MM.1S (cell line): ENCODE measurements at regions not wholly inside any gene's neighbourhood (a gene's known extent, or its start where the extent isn't known, plus 50 kb on each side); places are given as distances from the start of the nearest gene placed in this dataset.

ENCODE experiments used
- DNase-seq: peaks from one replicate; pipeline ENCODE4 v3.0.0-alpha.2; 2015
- H2AFZ ChIP-seq: fragments of 300-600 bp; sonication (generic); 2 replicates; pipeline ENCODE4 v1.6.0; 2016; ENCODE audit warnings: antibody characterized with exemption, low read length
- H3F3A ChIP-seq: fragments of 300-600 bp; sonication (generic); 2 replicates; pipeline ENCODE4 v1.6.1; 2016; ENCODE audit warnings: mild to moderate bottlenecking, antibody characterized with exemption, low read length, moderate library complexity, mixed read lengths; ENCODE audit not compliant: insufficient read depth
- H3K27ac ChIP-seq: fragments of 300-600 bp; sonication (generic); 2 replicates; pipeline ENCODE4 v1.5.1; 2016; ENCODE audit warnings: mild to moderate bottlenecking, low read length
- H3K27me3 ChIP-seq: fragments of 300-600 bp; sonication (generic); replicated peaks from 2 replicates; pipeline ENCODE4 v1.6.0; 2016; ENCODE audit warnings: low read length; ENCODE audit not compliant: insufficient read depth
- H3K36me3 ChIP-seq: fragments of 300-600 bp; sonication (generic); replicated peaks from 2 replicates; pipeline ENCODE4 v1.6.1; 2016; ENCODE audit warnings: mild to moderate bottlenecking, low read length, mixed read lengths; ENCODE audit not compliant: insufficient read depth
- H3K4me1 ChIP-seq: fragments of 300-600 bp; sonication (generic); 2 replicates; pipeline ENCODE4 v1.6.1; 2016; ENCODE audit warnings: low read length, mixed read lengths
- H3K4me2 ChIP-seq: fragments of 300-600 bp; sonication (generic); 2 replicates; pipeline ENCODE4 v1.6.0; 2016; ENCODE audit warnings: low read depth, low read length
- H3K4me3 ChIP-seq: fragments of 300-600 bp; sonication (generic); 2 replicates; pipeline ENCODE4 v1.5.1; 2016; ENCODE audit warnings: low read length, mixed read lengths
- H3K79me2 ChIP-seq: fragments of 300-600 bp; sonication (generic); 2 replicates; pipeline ENCODE4 v1.6.1; 2016; ENCODE audit warnings: mixed run types, low read length, mixed read lengths
- H3K9ac ChIP-seq: fragments of 300-600 bp; sonication (generic); 2 replicates; pipeline ENCODE4 v1.6.1; 2016; ENCODE audit warnings: low read length, mixed read lengths
- H3K9me2 ChIP-seq: fragments of 300-600 bp; sonication (generic); replicated peaks from 2 replicates; pipeline ENCODE4 v1.6.1; 2016; ENCODE audit warnings: mild to moderate bottlenecking, low read length, mixed read lengths; ENCODE audit not compliant: insufficient read depth
- H3K9me3 ChIP-seq: fragments of 300-600 bp; sonication (generic); replicated peaks from 2 replicates; pipeline ENCODE4 v1.6.1; 2016; ENCODE audit warnings: mild to moderate bottlenecking, low read length, mixed read lengths; ENCODE audit not compliant: insufficient read depth
- H4K20me1 ChIP-seq: fragments of 300-600 bp; sonication (generic); 2 replicates; pipeline ENCODE4 v1.6.1; 2016; ENCODE audit warnings: mild to moderate bottlenecking, low read length, moderate library complexity, mixed read lengths; ENCODE audit not compliant: insufficient read depth
- EZH2 ChIP-seq: fragments of 300-600 bp; sonication (generic); optimal IDR thresholded peaks from 2 replicates; pipeline ENCODE3; 2017; ENCODE audit warnings: low read depth, mild to moderate bottlenecking, antibody characterized with exemption, low read length, mixed read lengths
- EZH2phosphoT487 ChIP-seq: fragments of 300-600 bp; sonication (generic); IDR thresholded peaks from 2 replicates; pipeline ENCODE4 v1.6.1; 2018; ENCODE audit warnings: antibody characterized with exemption, low read length
- TF ChIP-seq, protein P1 (sequence below): fragments of 300-600 bp; sonication (generic); IDR thresholded peaks from 2 replicates; pipeline ENCODE4 v1.5.1; 2016; ENCODE audit warnings: antibody characterized with exemption, low read length, mixed read lengths

DNA sequence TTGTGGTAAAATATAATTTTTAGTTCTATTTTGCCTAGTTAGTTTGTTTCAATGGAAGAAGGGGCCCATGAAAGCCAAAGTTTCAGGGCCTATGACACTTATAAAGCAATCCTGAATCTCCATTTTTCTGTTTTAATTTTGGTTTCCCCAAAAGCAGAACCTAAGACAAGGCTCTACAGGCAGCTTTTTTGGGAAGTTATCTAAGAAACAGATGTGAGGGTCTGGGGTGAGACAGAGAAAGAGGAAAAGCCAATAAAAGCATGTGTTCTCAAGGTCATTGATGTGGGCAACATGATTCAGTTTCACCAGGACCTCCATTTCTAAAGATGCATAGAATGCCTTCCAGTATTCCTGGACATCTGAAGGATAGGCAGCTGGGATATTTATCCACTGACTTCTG is 598.5 kb downstream of the PDCD6IP start:
- H2AFZ ChIP-seq = no peak overlapping the region
- no peaks in the 10 kb centered on the region for H3K79me2 ChIP-seq
- no peaks in the 10 kb centered on the region for H4K20me1 ChIP-seq
- H3K27me3 ChIP-seq = no peaks in the 10 kb centered on the region
- H3K36me3 ChIP-seq = no peaks in the 10 kb centered on the region
- no peaks in the 10 kb centered on the region for H3K9me3 ChIP-seq
- no peaks in the 10 kb centered on the region for H3K9me2 ChIP-seq
- no peaks in the 10 kb centered on the region for H3K4me1 ChIP-seq
- H3K4me3 ChIP-seq = no peak overlapping the region
- no peak overlapping the region for H3K27ac ChIP-seq
- H3K4me2 ChIP-seq = no peak overlapping the region
- DNase-seq = no peak
- TF ChIP-seq EZH2phosphoT487 = no peak
- no peak for TF ChIP-seq EZH2
- TF ChIP-seq, protein P1, sequence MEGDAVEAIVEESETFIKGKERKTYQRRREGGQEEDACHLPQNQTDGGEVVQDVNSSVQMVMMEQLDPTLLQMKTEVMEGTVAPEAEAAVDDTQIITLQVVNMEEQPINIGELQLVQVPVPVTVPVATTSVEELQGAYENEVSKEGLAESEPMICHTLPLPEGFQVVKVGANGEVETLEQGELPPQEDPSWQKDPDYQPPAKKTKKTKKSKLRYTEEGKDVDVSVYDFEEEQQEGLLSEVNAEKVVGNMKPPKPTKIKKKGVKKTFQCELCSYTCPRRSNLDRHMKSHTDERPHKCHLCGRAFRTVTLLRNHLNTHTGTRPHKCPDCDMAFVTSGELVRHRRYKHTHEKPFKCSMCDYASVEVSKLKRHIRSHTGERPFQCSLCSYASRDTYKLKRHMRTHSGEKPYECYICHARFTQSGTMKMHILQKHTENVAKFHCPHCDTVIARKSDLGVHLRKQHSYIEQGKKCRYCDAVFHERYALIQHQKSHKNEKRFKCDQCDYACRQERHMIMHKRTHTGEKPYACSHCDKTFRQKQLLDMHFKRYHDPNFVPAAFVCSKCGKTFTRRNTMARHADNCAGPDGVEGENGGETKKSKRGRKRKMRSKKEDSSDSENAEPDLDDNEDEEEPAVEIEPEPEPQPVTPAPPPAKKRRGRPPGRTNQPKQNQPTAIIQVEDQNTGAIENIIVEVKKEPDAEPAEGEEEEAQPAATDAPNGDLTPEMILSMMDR = no peak
- no peak overlapping the region for H3K9ac ChIP-seq
- no peaks in the 10 kb centered on the region for H3F3A ChIP-seq

DNA sequence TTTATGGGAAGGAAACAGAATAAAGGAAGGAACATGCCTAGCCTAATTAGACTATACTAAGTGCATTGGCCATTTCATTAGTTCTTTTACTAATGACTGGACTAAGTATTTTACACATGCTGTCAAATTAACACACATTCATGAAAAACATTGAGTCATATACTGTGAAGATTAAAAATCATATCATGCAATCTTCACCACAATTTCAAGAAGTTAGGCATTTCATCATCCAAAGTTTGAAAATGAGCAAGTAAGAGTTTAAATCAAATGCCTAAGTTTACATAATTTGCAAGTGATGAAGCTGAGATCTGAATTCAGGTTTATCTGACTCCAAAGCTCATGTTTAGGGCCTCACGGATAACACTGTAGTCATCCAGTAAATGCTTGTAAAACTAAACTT is 601.0 kb downstream of the PDCD6IP start:
- no peaks in the 10 kb centered on the region for H3K9me3 ChIP-seq
- TF ChIP-seq, protein P1 = no peak
- no peak for TF ChIP-seq EZH2phosphoT487
- TF ChIP-seq EZH2 = no peak
- no peak overlapping the region for H3K27ac ChIP-seq
- DNase-seq = no peak
- no peak overlapping the region for H2AFZ ChIP-seq
- no peaks in the 10 kb centered on the region for H4K20me1 ChIP-seq
- H3K9ac ChIP-seq = no peak overlapping the region
- H3K79me2 ChIP-seq = no peaks in the 10 kb centered on the region
- H3K36me3 ChIP-seq = no peaks in the 10 kb centered on the region
- H3K27me3 ChIP-seq = no peaks in the 10 kb centered on the region
- H3K9me2 ChIP-seq = no peaks in the 10 kb centered on the region
- no peak overlapping the region for H3K4me2 ChIP-seq
- no peaks in the 10 kb centered on the region for H3K4me1 ChIP-seq
- no peak overlapping the region for H3K4me3 ChIP-seq
- H3F3A ChIP-seq = no peaks in the 10 kb centered on the region

DNA sequence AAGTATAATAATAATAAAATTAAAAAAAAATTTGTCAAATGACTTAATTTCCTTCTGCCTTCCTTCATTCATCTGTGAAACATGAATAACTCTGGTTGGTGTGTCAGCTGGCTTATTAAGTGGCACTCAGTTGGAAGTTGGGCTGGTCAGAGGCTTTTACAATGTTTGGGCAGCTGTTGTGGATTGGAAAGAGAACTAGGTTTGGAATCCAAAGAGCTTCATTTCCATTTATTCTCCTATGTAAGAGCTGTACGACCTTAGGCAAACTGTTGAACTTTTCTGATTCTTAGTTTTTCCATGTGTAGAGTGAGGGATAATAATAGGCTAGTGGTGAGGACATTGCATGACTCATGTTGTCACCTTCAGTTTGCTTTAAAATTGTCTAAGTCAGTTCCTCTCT is 606.7 kb downstream of the PDCD6IP start:
- no peaks in the 10 kb centered on the region for H3K27me3 ChIP-seq
- H2AFZ ChIP-seq = no peak overlapping the region
- no peak for DNase-seq
- no peak overlapping the region for H3K9ac ChIP-seq
- no peak overlapping the region for H3K4me2 ChIP-seq
- no peaks in the 10 kb centered on the region for H3K4me1 ChIP-seq
- H3K4me3 ChIP-seq = no peak overlapping the region
- no peak overlapping the region for H3K27ac ChIP-seq
- H3K79me2 ChIP-seq = no peaks in the 10 kb centered on the region
- H4K20me1 ChIP-seq = no peaks in the 10 kb centered on the region
- no peak for TF ChIP-seq EZH2phosphoT487
- TF ChIP-seq EZH2 = no peak
- TF ChIP-seq, protein P1 = no peak
- H3K36me3 ChIP-seq = no peaks in the 10 kb centered on the region
- no peaks in the 10 kb centered on the region for H3K9me3 ChIP-seq
- no peaks in the 10 kb centered on the region for H3F3A ChIP-seq
- H3K9me2 ChIP-seq = no peaks in the 10 kb centered on the region
